ENCODE measurements at regions not wholly inside any gene's neighbourhood (a gene's known extent, or its start where the extent isn't known, plus 50 kb on each side); places are given as distances from the start of the nearest gene placed in this dataset.

DNA sequence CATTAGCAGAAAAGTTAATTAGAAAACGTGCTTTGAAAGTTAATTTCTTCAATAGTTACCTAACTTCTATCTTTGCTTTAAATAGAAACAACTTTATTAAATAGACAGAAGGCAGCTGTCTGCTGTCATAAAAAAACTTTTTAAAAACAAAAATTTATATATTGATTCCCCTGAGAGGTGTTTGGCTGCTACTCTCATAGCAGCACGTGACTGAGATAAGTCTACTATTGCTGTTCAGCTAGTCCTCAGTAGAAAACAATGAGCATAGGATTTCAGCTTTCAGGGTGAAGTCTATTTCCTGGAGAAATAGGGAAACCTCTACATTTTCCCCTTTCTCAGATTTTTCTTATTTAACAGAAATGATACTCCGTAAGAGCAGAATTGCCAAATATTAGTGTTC lies 135.0 kb upstream of the FBN2 start:
- Histone ChIP-seq H3K4me3 (replicated peaks in 1 of 3; ENCODE audit: low read depth in 2 of 3, low read length in 3 of 3) (no peak overlapping the region), H3K9me3 (replicated peaks in 1 of 2; ENCODE audit: control insufficient read depth in 1 of 2, insufficient read depth in 1 of 2, low read length in 2 of 2) (no peaks in the 10 kb centered on the region), H3K4me1 (ENCODE audit: control insufficient read depth in 1 of 2, insufficient read depth in 2 of 2, low read length in 2 of 2) (no peaks in the 10 kb centered on the region), H3K79me2 (ENCODE audit: insufficient read depth, low read length) (no peaks in the 10 kb centered on the region), H3K9ac (ENCODE audit: insufficient read depth, low read length, poor library complexity, severe bottlenecking) (no peak overlapping the region), H3K36me3 (replicated peaks in 1 of 2; ENCODE audit: control insufficient read depth in 1 of 2, insufficient read depth in 2 of 2, low read length in 2 of 2) (no peaks in the 10 kb centered on the region), H2AFZ (ENCODE audit: insufficient read depth, low read depth, low read length, poor library complexity, severe bottlenecking) (no peak overlapping the region), H4K20me1 (ENCODE audit: insufficient read depth, low read length) (no peaks in the 10 kb centered on the region), H3K27me3 (ENCODE audit: control insufficient read depth in 2 of 2, insufficient read depth in 2 of 2, low read length in 2 of 2) (no peaks in the 10 kb centered on the region), H3K27ac (ENCODE audit: low read depth in 1 of 2, low read length in 2 of 2) (no peak overlapping the region), H3K4me2 (replicated peaks; ENCODE audit: extremely low read depth, low read length, poor library complexity, severe bottlenecking) (no peak overlapping the region)
- Mint-ChIP-seq H3K4me1 (no peaks in the 10 kb centered on the region), H3K27ac (no peak overlapping the region), H3K27me3 (ENCODE audit: low read depth in 3 of 3) (peaks cover 0 to 6% (median 5%) of the 10 kb centered on the region in 3 donors), H3K36me3 (no peaks in the 10 kb centered on the region), H3K4me3 (no peak overlapping the region), H3K9me3 (peaks cover 0 to 3% (median 1%) of the 10 kb centered on the region in 7 donors)
- TF ChIP-seq, protein P1, sequence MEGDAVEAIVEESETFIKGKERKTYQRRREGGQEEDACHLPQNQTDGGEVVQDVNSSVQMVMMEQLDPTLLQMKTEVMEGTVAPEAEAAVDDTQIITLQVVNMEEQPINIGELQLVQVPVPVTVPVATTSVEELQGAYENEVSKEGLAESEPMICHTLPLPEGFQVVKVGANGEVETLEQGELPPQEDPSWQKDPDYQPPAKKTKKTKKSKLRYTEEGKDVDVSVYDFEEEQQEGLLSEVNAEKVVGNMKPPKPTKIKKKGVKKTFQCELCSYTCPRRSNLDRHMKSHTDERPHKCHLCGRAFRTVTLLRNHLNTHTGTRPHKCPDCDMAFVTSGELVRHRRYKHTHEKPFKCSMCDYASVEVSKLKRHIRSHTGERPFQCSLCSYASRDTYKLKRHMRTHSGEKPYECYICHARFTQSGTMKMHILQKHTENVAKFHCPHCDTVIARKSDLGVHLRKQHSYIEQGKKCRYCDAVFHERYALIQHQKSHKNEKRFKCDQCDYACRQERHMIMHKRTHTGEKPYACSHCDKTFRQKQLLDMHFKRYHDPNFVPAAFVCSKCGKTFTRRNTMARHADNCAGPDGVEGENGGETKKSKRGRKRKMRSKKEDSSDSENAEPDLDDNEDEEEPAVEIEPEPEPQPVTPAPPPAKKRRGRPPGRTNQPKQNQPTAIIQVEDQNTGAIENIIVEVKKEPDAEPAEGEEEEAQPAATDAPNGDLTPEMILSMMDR (IDR thresholded peaks at IDR 0.05): no peak
- no peak for DNase-seq
- no CpG with 5 or more reads among the region's 3 CpGs for WGBS (ENCODE audit: insufficient coverage)
- intact Hi-C loops (cut with micrococcal nuclease): loop anchor here in 1 of 2 donors (10.0 kb wide), 1 partner anchor 1108 kb away; no protein-coding TSS in a partner anchor

GRCh38 chr5:128673411-128673957 lies 135.4 kb upstream of the FBN2 start:
- Histone ChIP-seq H3K79me2 (ENCODE audit: insufficient read depth, low read length) (no peaks in the 10 kb centered on the region), H3K4me1 (ENCODE audit: control insufficient read depth in 1 of 2, insufficient read depth in 2 of 2, low read length in 2 of 2) (no peaks in the 10 kb centered on the region), H3K27ac (ENCODE audit: low read depth in 1 of 2, low read length in 2 of 2) (no peak overlapping the region), H3K27me3 (ENCODE audit: control insufficient read depth in 2 of 2, insufficient read depth in 2 of 2, low read length in 2 of 2) (no peaks in the 10 kb centered on the region), H3K4me3 (replicated peaks in 1 of 3; ENCODE audit: low read depth in 2 of 3, low read length in 3 of 3) (no peak overlapping the region), H3K4me2 (replicated peaks; ENCODE audit: extremely low read depth, low read length, poor library complexity, severe bottlenecking) (no peak overlapping the region), H4K20me1 (ENCODE audit: insufficient read depth, low read length) (no peaks in the 10 kb centered on the region), H2AFZ (ENCODE audit: insufficient read depth, low read depth, low read length, poor library complexity, severe bottlenecking) (no peak overlapping the region), H3K36me3 (replicated peaks in 1 of 2; ENCODE audit: control insufficient read depth in 1 of 2, insufficient read depth in 2 of 2, low read length in 2 of 2) (no peaks in the 10 kb centered on the region), H3K9me3 (replicated peaks in 1 of 2; ENCODE audit: control insufficient read depth in 1 of 2, insufficient read depth in 1 of 2, low read length in 2 of 2) (no peaks in the 10 kb centered on the region), H3K9ac (ENCODE audit: insufficient read depth, low read length, poor library complexity, severe bottlenecking) (no peak overlapping the region)
- no peak for DNase-seq
- Mint-ChIP-seq H3K27me3 (ENCODE audit: low read depth in 3 of 3) (peaks cover 2 to 6% (median 5%) of the 10 kb centered on the region in 3 donors), H3K36me3 (no peaks in the 10 kb centered on the region), H3K27ac (no peak overlapping the region), H3K9me3 (peaks cover 0 to 3% (median 1%) of the 10 kb centered on the region in 7 donors), H3K4me3 (no peak overlapping the region), H3K4me1 (no peaks in the 10 kb centered on the region)
- 100% methylated on average over 1 of the region's 1 CpG for WGBS (ENCODE audit: insufficient coverage)
- intact Hi-C loops (cut with micrococcal nuclease): loop anchor here in 1 of 2 donors (10.0 kb wide), 1 partner anchor 1109 kb away; no protein-coding TSS in a partner anchor
- TF ChIP-seq, protein P1 (IDR thresholded peaks at IDR 0.05): no peak
